Stomach (tissue), 4 donors: ENCODE measurements at regions not wholly inside any gene's neighbourhood (a gene's known extent, or its start where the extent isn't known, plus 50 kb on each side); places are given as distances from the start of the nearest gene placed in this dataset.

Experiments
- POLR2A ChIP-seq, 4 donors: fragments of 450-650 bp; IDR thresholded peaks; one replicate each; pipeline ENCODE4 v1.6.1; 2016; ENCODE audit warnings: antibody characterized with exemption in 4 of 4, control low read depth in 2 of 4, mild to moderate bottlenecking in 1 of 4, moderate library complexity in 1 of 4
- POLR2AphosphoS5 ChIP-seq, 3 donors: sonication (generic); formaldehyde crosslinking; IDR thresholded peaks; one replicate each; pipeline ENCODE4 v1.6.1; 2016; ENCODE audit warnings: antibody characterized with exemption in 3 of 3
- TF ChIP-seq, protein P1 (sequence below), 7 experiments: fragments of 450-650 bp in 4 of 7; fragments of 200-600 bp in 3 of 7; sonication (generic) in 3 of 7; IDR thresholded peaks; one replicate each; pipeline ENCODE4 v1.5.1; 2016 to 2019; ENCODE audit warnings: antibody characterized with exemption in 7 of 7, control low read depth in 2 of 7, mild to moderate bottlenecking in 1 of 7

DNA sequence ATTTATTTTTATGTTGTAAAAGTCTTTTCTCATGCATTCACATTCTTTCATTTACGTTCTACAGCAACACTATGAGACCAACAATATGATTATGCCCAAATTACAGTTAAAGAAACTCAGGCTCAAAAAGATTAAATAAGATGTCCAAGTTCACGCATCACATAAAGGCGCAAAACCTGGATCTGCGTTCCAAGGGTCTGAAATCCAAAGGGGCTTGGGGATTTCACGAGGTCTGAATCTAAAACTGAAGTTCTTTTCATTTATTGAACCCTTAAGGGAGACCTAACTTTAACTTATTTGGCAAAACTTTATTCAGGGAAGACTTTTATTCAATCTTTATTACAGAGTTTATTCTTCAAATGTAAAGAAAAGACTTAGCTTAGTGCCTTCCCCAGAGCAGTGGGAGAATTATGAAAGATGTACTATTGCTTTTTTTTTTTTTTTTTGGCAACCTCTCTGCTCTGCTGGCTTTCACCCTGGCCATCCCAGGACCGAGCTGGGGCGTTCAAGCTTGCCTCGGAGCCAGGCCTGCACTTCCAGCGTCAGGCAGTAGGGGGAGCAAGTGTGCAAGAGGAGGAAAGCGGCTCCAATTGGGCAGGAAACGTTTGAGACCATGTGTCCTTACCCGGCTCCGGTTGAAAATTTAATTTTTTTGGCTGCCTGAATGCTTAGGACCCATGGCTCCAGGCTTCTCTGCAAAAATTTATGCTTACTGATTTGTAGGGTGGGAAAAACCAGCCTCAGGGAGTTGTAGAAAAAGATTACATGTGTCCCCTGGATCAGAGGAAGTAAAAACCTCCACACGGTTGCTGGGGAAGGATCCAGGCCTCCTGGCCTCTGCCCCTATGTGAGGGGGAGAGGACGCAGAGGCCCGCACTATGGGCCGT, 344.3 kb upstream of the KLF3 start:
- TF ChIP-seq, protein P1, sequence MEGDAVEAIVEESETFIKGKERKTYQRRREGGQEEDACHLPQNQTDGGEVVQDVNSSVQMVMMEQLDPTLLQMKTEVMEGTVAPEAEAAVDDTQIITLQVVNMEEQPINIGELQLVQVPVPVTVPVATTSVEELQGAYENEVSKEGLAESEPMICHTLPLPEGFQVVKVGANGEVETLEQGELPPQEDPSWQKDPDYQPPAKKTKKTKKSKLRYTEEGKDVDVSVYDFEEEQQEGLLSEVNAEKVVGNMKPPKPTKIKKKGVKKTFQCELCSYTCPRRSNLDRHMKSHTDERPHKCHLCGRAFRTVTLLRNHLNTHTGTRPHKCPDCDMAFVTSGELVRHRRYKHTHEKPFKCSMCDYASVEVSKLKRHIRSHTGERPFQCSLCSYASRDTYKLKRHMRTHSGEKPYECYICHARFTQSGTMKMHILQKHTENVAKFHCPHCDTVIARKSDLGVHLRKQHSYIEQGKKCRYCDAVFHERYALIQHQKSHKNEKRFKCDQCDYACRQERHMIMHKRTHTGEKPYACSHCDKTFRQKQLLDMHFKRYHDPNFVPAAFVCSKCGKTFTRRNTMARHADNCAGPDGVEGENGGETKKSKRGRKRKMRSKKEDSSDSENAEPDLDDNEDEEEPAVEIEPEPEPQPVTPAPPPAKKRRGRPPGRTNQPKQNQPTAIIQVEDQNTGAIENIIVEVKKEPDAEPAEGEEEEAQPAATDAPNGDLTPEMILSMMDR (IDR thresholded peaks at IDR 0.05) = peak in 6 of 7 experiments; percentile 93 to 100 (median 98)
- TF ChIP-seq POLR2AphosphoS5 (IDR thresholded peaks at IDR 0.05) (peak; percentile 59 to 84 (median 63)), POLR2A (IDR thresholded peaks at IDR 0.05) (no peak)
